ENCODE measurements at regions not wholly inside any gene's neighbourhood (a gene's known extent, or its start where the extent isn't known, plus 50 kb on each side); places are given as distances from the start of the nearest gene placed in this dataset.
A peak's percentile ranks its signal among the peaks of the same experiment; 100 is the strongest.
"Not testable (repeated sequence)": the region's sequence is repeated elsewhere in the genome, so short reads cannot be mapped to it uniquely, and the experiment has no call there.

GRCh38 chr1:65063025-65063424 is 85.0 kb upstream of the AK4 start:
- DNase-seq: peak; percentile 36

DNA sequence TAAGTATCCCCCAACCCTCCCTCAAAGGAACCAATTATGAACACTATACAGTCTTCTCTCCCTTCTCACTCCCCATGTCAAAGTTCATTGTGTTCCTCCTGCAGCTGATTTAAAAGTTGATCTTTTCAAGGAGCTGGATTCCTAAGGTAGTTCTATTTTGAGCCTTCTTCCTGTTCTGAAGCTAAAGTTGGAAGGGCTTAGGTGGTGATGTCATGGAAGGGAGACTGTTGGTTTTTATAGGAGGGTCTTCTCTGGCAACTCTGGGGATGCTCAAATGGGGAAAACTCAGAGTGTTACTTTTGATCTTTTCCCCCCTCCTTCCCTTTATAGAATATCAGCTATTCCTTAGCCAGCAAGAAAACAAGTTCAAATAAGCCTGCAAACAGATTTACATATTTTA is 83.0 kb upstream of the AK4 start:
- no peak for DNase-seq

- DNase-seq: peak; percentile 46
These were observed 82.2 kb upstream of the AK4 start for GRCh38 chr1:65065524-65066418.

GRCh38 chr1:65066419-65066765 is 81.6 kb upstream of the AK4 start:
- no peak for DNase-seq

DNA sequence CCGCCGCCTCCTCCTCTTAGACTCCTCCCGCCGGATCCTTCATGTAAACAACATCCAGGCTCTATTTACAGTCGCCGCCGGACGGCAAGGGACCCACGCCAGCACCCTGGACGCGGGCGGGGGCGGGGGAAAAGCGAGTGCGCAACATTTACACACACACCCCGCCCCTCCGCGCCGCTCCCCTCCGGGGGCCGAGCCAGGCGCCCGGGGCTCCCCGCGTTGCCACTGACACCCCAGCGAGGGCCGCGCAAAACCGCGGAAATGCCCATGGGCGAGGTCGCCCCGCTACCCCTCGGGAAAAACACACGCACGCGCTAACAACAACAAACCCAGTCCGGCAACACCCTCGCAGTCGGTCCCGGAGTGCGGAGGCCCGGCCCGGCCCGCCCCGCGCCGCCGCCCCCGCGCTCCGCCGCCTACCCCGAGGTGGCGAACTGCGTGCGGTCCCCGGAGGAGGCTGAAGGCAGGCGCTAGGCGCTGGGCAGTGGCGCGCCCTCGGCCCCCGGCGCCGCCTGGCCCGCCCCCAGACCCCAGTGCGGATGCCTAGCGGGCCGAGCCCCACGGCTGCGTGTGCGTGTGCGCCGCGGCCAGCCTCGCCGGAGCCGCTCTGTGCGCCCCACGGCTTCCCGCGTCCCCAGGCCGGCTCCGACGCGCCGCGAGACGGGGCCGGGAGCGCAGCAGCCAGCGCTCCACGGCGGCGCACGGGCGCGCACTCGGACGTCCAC is 81.1 kb upstream of the AK4 start:
- DNase-seq: peak; percentile 64

DNA sequence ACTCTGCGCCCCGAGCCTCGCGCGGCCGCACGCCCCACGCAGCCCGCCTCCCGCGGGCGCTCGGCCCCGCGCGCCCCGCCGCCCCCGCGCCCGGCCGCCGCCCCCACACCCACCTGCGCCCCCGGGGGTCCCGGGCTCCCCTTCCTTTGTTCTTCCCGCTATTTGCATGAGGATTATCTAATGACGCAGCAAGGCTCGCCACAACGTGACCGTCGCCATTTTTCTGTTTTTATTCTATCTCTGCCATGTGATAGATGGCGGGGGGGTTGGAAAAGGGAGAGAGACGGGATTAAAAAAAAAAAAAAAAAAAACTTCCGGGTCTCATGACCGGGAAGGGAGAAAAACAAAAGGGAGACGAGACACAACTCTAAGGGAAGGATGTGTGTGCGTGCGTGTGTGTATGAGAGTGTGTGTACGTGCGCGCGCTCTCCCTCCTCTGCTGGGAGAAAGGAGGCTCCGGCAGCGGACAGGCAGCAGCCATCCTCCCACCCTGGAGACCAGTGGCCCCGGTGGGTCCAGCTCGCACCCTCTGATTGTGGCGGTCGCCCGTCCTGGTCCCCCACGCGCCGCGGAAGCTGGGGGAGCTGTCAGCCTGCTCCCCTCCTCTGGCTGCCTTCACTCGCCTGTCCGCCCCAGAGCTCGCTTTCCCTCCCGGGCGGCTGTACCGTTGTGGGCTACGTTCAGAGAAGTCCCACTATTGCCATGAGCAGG is 80.4 kb upstream of the AK4 start:
- peak; percentile 83 for DNase-seq

DNA sequence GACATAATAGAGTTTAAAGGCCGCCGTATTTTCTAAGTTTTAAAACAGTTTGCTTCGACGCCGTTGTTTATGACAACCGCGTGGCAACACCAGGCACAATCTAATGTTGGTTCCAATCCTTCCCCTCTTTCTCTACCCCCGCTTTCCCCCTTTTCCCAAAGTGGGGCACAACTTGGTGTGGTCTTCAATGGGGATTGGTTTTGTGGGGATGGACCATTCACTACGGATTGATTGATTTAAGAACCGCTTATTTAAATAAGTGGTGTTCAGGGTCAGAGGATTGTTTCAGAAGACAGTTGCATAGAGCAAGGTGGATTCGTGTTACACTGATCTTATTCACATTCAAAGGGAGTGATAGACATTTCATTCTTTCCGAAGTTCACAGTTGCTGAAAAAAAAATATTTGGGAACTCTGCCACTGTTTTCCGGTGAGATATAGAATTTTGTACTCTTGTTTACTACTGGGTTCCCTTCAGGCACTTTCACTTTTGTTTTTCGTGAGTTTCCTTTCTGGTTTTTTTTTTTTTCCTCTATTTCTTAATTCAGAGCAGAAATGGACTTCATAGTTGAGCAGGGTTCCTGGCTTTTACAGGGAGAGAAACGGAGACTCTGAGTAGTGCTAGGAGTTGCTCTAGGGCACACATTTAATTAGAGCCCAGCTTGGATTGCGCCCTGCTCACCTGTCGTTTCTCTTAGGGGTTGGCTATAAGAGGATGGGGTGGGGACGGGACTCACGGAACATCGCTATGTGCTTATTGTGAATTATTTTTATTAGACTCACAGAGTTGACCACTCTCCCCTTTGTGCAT is 79.6 kb upstream of the AK4 start:
- DNase-seq: peak; percentile 17

- DNase-seq: no peak
These were observed 78.9 kb upstream of the AK4 start for GRCh38 chr1:65069011-65069565.

GRCh38 chr1:65072845-65073244 is 75.2 kb upstream of the AK4 start:
- DNase-seq: no peak

DNA sequence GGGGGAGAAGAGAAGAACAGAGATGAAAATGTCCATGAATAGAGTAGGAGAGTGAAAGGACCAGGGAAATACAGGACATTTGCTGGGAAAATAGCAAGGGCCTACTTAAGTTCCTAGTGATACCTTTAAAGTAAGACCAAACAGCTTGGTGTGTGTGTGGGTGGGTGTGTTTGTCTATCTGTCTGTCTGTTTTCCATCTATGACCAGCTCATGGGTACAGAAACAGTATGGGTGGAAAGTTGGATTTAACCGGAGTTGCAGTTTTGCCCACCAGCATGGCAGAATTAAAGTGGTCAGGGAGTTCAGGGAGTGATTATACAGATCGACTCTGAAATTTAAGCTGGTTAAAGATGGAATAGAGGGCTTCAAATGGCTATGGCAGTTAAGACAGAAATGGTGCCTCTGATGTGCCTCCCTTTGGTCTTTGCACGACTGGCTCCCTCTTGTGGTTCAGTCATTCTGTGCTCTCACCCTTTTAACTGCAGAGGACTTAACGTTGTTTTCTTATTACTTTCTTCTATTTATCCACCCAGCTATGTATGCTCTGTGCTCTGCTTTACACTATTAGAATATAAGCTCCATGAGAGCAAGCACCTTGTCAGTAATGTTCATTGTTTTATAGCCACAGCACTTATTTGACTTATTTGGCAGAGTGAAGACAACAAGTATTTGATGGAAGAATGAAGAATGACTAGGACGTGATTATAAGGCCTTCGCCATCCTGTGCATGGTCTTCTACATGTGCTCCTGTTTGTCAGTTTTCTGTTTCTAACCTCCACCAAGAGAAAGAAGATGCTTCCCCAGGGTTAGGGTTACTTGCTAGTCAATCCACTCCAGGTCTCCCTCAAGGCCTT is 72.7 kb upstream of the AK4 start:
- peak; percentile 63 for DNase-seq

DNA sequence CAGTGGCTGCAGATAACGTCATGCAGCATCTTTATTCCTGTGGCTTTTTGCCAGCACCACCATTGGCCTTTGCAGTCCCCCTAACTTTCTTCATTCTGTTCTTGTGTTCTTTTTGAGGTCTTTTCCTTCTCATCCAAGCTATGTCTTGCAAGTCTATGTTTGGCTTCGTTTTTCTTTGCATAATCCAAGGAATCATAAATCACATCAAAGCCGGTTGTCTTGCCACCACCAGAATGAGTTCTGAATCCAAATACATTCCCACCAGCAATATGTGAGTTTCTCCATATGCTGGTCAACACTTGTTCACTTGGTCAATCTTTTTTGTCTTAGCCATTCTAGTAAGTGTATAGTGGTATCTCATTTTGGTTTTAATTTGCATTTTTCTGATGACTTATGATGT is 70.6 kb upstream of the AK4 start:
- DNase-seq: no peak

GRCh38 chr1:65079941-65080340 is 68.1 kb upstream of the AK4 start:
- DNase-seq: no peak

DNA sequence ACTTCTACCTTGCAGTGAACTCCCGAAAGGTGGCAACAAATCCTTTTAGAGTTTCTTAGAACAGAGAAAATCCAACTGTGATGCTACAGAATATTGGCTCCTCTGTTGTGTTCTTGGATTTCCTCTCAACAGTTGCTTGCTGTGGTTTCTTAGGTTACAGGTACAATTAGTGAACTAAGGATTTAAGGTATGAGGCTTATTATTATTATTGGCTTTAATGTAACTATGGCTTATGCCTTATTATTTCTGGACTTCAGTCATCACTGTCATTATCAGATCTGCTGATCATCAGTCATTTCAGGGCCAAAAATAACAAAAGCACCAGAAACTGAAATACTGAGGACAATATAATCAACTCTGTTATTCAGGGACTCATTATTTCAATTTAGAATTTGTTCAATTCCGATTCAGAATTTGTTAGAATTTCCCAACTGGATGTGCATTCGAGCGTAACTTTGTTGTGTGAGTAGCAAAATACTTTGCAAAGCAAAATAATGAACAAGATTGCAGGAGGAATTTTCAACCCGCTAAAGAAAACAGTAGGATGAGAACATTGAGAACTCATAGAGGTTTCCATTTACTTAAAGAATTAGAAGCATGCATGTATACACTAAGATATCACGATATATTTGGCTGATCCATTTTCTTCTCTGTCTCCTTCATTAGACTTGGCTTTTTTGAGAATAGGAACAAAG is 65.5 kb upstream of the AK4 start:
- no peak for DNase-seq

DNA sequence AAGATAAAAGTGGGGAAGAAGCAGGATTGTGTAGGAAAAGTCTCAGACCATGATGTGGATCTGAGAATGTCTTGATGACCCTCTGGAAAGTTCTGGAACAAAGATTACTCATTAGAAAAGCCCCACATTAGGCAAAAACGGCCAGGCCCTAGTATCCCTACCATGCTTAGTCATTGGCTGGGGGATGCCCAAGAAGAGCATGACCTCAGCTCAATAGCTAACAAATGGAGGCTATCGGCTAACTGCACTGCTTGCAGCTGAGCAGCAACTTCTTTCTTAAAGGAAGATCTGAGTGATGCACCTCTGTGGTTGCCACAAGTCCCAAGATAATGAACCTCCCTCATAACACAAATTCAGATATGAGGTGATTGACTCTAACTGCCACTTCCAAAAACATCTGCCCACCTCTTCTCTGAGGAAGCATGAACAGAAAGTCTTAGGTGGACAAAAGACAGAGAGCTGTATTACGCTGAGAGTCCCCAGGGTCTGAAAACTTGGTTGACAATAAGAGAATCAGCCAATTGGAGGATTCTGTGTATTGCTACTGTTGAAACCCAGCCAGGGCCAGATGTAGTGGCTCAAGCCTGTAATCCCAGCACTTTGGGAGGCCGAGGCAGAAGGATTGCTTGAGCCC is 64.6 kb upstream of the AK4 start:
- DNase-seq: no peak

- DNase-seq: no peak
These were observed 63.9 kb upstream of the AK4 start for GRCh38 chr1:65084066-65084465.

DNA sequence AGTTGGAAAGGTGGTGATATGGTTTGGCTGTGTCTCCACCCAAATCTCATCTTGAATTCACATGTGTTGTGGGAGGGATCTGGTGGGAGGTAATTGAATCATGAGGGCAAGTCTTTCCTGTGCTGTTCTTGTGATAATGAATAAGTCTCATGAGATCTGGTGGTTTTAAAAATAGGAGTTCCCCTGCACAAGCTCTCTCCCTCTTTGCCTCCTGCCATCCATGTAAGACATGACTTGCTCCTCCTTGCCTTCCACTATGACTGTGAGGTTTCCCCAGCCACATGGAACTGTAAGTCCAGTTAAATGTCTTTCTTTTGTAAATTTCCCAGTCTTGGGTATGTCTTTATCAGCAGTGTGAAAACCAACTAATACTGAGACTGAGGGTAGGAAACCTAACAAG is 60.5 kb upstream of the AK4 start:
- not testable (repeated sequence) for DNase-seq

GRCh38 chr1:65090406-65090805 is 57.6 kb upstream of the AK4 start:
- DNase-seq: peak; percentile 43

DNA sequence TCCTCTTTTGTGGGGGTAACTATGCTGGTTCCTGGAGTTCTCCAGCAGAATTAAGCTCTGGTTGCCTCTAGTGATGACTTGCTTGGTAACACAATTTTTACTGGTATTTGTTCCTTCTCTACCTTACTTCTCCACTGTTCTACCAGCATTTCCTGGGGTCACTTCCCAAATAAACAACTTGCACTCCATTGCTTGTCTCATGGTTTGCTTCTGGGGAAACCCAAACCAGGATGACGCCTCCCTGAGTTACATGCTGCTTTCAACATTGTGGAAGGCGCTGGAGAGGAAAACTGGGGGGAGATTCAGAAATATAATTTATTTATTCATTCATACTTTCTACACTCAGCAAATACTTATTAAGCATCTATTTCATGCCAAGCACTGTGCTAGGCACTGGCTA is 55.3 kb upstream of the AK4 start:
- DNase-seq: no peak

DNA sequence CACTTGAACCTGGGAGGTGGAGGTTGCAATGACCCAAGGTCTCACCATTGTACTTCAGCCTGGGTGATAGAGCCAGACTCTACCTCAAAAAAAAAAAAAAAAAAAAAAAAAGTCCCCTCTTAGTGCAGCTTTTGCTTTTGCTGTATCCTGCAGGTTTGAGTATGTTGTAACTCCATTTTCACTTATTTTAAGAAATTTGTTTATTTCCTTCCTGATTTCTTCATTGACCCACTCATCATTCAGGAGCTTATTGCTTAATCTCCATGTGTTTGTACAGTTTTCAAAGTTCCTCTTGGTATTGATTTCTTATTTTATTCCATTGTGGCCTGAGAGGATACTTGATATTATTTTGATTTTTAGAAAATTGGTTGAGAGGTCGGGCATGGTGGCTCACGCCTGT is 50.9 kb upstream of the AK4 start:
- DNase-seq: no peak

Measured in NCI-H146 (cell line).